ENCODE measurements at regions not wholly inside any gene's neighbourhood (a gene's known extent, or its start where the extent isn't known, plus 50 kb on each side); places are given as distances from the start of the nearest gene placed in this dataset.

- H3K27me3 ChIP-seq (ENCODE audit: low read length), result no peaks in the 10 kb centered on the region
- no peaks in the 10 kb centered on the region for H3K36me3 ChIP-seq (ENCODE audit: low read length)
- no peak overlapping the region for H3K27ac ChIP-seq (ENCODE audit: low read depth, low read length)
- no peak for TF ChIP-seq EZH2phosphoT487 (conservative IDR thresholded peaks at IDR 0.05; ENCODE audit: low read length)
- TF ChIP-seq, protein P1, sequence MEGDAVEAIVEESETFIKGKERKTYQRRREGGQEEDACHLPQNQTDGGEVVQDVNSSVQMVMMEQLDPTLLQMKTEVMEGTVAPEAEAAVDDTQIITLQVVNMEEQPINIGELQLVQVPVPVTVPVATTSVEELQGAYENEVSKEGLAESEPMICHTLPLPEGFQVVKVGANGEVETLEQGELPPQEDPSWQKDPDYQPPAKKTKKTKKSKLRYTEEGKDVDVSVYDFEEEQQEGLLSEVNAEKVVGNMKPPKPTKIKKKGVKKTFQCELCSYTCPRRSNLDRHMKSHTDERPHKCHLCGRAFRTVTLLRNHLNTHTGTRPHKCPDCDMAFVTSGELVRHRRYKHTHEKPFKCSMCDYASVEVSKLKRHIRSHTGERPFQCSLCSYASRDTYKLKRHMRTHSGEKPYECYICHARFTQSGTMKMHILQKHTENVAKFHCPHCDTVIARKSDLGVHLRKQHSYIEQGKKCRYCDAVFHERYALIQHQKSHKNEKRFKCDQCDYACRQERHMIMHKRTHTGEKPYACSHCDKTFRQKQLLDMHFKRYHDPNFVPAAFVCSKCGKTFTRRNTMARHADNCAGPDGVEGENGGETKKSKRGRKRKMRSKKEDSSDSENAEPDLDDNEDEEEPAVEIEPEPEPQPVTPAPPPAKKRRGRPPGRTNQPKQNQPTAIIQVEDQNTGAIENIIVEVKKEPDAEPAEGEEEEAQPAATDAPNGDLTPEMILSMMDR (IDR thresholded peaks at IDR 0.05; ENCODE audit: insufficient read depth, low read length, poor library complexity, severe bottlenecking), result no peak
- H3K4me2 ChIP-seq (ENCODE audit: low read depth, low read length, poor library complexity, severe bottlenecking), result no peak overlapping the region
- H3K79me2 ChIP-seq (ENCODE audit: insufficient read depth, low read length), result no peaks in the 10 kb centered on the region
- no peak overlapping the region for H3K4me3 ChIP-seq (ENCODE audit: insufficient read depth, low read length, poor library complexity, severe bottlenecking)
- no peaks in the 10 kb centered on the region for H4K20me1 ChIP-seq (ENCODE audit: low read depth, low read length)
- no peaks in the 10 kb centered on the region for H3F3A ChIP-seq (ENCODE audit: insufficient read depth)
- H2AFZ ChIP-seq (ENCODE audit: low read depth, low read length, severe bottlenecking), result no peak overlapping the region
- H3K9me3 ChIP-seq (ENCODE audit: insufficient read depth, low read length), result no peaks in the 10 kb centered on the region
- H3K9me2 ChIP-seq (replicated peaks; ENCODE audit: insufficient read depth, low read length), result no peaks in the 10 kb centered on the region
- no peak overlapping the region for H3K9ac ChIP-seq (ENCODE audit: low read length)
Measured at GRCh38 chr2:128867311-128867710, 548.6 kb upstream of the HS6ST1 start.

DNA sequence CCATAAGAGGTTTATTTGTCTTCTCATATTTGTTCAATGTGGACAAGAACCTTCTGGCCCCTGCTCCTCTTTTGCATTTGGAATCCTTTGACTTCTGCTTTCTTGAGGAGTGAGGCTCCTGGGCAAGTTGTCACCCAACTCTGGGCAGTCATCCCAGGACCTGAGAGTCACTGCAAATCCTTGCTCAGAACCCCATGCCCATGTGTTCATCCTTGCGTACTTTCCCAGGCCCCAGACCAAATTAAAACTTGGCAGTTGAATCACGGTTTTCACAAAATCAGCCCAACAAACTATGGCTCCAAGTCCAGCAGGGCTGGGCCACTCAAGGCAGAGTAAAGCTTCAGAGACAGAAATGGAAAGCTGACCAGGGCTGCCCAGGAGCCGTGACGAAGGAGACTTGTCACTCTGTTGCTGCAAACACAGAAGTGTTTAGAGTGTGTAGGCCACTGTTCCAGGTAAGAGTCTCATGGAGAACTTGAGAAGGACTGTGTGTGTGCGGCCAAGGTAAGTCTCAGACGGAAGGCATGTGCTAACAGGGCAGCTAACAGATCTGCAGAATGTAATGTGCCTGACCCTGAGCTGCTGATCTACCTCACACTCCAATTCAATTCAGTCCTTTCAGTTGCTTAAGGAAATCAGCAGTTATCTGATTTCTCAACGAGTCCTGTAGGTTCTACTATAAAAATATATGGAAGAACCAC lies 549.4 kb upstream of the HS6ST1 start:
- Histone ChIP-seq H3K27me3 (ENCODE audit: low read length) (no peaks in the 10 kb centered on the region), H3K9me2 (replicated peaks; ENCODE audit: insufficient read depth, low read length) (no peaks in the 10 kb centered on the region), H3K27ac (ENCODE audit: low read depth, low read length) (no peak overlapping the region), H3F3A (ENCODE audit: insufficient read depth) (no peaks in the 10 kb centered on the region), H3K79me2 (ENCODE audit: insufficient read depth, low read length) (no peaks in the 10 kb centered on the region), H4K20me1 (ENCODE audit: low read depth, low read length) (no peaks in the 10 kb centered on the region), H2AFZ (ENCODE audit: low read depth, low read length, severe bottlenecking) (no peak overlapping the region), H3K4me3 (ENCODE audit: insufficient read depth, low read length, poor library complexity, severe bottlenecking) (no peak overlapping the region), H3K36me3 (ENCODE audit: low read length) (no peaks in the 10 kb centered on the region), H3K4me2 (ENCODE audit: low read depth, low read length, poor library complexity, severe bottlenecking) (no peak overlapping the region), H3K9ac (ENCODE audit: low read length) (no peak overlapping the region), H3K9me3 (ENCODE audit: insufficient read depth, low read length) (no peaks in the 10 kb centered on the region)
- no peak for TF ChIP-seq EZH2phosphoT487 (conservative IDR thresholded peaks at IDR 0.05; ENCODE audit: low read length)
- TF ChIP-seq, protein P1 (IDR thresholded peaks at IDR 0.05; ENCODE audit: insufficient read depth, low read length, poor library complexity, severe bottlenecking), result no peak

DNA sequence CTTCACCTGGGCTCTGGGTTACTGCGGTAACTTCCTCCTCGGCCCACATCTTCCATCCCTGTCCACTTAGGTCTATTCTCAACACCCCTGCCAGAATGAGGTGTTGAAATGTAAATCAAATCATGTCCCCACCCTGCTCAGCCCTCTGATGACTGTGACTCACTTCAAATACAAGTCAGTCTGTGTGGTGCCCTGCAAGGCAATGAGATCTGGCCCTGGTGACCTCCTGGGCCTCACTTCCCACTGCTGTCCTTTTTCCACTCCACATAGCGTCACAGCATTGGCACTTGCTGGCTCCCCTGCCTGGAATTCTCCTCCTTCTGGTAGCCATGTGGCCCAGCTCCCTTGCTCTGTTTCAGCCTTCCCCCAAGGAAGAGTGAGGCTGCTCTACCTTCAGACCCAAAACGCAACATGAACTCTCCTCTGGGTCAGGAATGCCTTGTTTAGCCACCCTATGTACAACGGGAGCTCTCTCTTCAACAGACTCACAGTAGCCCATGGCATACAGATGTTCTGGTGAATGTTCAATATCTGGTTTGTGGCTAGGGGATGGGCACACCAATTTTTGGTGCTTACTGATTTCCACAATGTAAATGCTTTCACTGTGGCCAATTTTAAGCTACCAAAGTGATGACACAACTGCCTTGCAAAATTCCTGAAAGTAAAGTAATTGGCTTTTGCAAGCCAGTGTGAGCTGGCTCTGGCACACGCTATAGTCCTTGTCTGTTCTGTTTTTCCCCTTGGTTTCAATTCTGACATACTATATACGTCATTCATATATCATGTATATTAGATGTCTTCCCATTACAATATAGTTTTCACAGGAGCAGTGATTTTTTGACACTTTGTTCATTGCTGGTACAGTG lies 550.3 kb upstream of the HS6ST1 start:
- Histone ChIP-seq H3K79me2 (ENCODE audit: insufficient read depth, low read length) (no peaks in the 10 kb centered on the region), H3K27ac (ENCODE audit: low read depth, low read length) (no peak overlapping the region), H2AFZ (ENCODE audit: low read depth, low read length, severe bottlenecking) (no peak overlapping the region), H4K20me1 (ENCODE audit: low read depth, low read length) (no peaks in the 10 kb centered on the region), H3K36me3 (ENCODE audit: low read length) (no peaks in the 10 kb centered on the region), H3K9me3 (ENCODE audit: insufficient read depth, low read length) (no peaks in the 10 kb centered on the region), H3K4me3 (ENCODE audit: insufficient read depth, low read length, poor library complexity, severe bottlenecking) (no peak overlapping the region), H3K9me2 (replicated peaks; ENCODE audit: insufficient read depth, low read length) (no peaks in the 10 kb centered on the region), H3K4me2 (ENCODE audit: low read depth, low read length, poor library complexity, severe bottlenecking) (no peak overlapping the region), H3K9ac (ENCODE audit: low read length) (no peak overlapping the region), H3K27me3 (ENCODE audit: low read length) (no peaks in the 10 kb centered on the region), H3F3A (ENCODE audit: insufficient read depth) (no peaks in the 10 kb centered on the region)
- TF ChIP-seq, protein P1 (IDR thresholded peaks at IDR 0.05; ENCODE audit: insufficient read depth, low read length, poor library complexity, severe bottlenecking), result no peak
- no peak for TF ChIP-seq EZH2phosphoT487 (conservative IDR thresholded peaks at IDR 0.05; ENCODE audit: low read length)
